Gastrocnemius medialis (tissue), 4 donors: ENCODE measurements at regions not wholly inside any gene's neighbourhood (a gene's known extent, or its start where the extent isn't known, plus 50 kb on each side); places are given as distances from the start of the nearest gene placed in this dataset.

ENCODE experiments used
- ATAC-seq, 2 donors: fragments of 150-250 bp; one replicate each; pipeline ENCODE4 v1.9.1; 2016
- DNase-seq, 2 donors: peaks; one replicate each; pipeline ENCODE4 v3.0.0-alpha.2; 2019
- H3K27ac ChIP-seq, 4 donors: fragments of 200-600 bp; sonication (generic); 1 replicate in 1 of 4; 2 replicates in 3 of 4; pipeline ENCODE4 v1.5.1; 2016 to 2018; ENCODE audit warnings: mild to moderate bottlenecking in 2 of 4, moderate library complexity in 1 of 4
- H3K27me3 ChIP-seq, 3 donors: fragments of 200-600 bp; sonication (generic) in 2 of 3; 1 replicate in 1 of 3; 2 replicates in 2 of 3; pipeline versions ENCODE4 v1.5.1 to v1.6.0; 2016 to 2019; ENCODE audit warnings: mild to moderate bottlenecking in 1 of 3, moderate library complexity in 1 of 3
- H3K36me3 ChIP-seq, 2 donors: fragments of 200-600 bp; sonication (generic) in 1 of 2; one replicate each; pipeline ENCODE4 v1.5.1; 2017 to 2018
- H3K4me1 ChIP-seq, 2 donors: fragments of 200-600 bp; sonication (generic) in 1 of 2; one replicate each; pipeline ENCODE4 v1.5.1; 2016 to 2017; ENCODE audit warnings: mild to moderate bottlenecking in 2 of 2
- H3K4me3 ChIP-seq, 4 donors: fragments of 200-600 bp; sonication (generic) in 3 of 4; 1 replicate in 1 of 4; 2 replicates in 3 of 4; pipeline ENCODE4 v1.5.1; 2016 to 2019; ENCODE audit warnings: mild to moderate bottlenecking in 2 of 4
- H3K9me3 ChIP-seq, 3 donors: fragments of 200-600 bp; sonication (generic) in 2 of 3; 1 replicate in 1 of 3; 2 replicates in 2 of 3; pipeline ENCODE4 v1.5.1; 2016 to 2019
- POLR2A ChIP-seq, 2 donors: fragments of 450-650 bp; IDR thresholded peaks; one replicate each; pipeline ENCODE4 v1.6.1; 2017; ENCODE audit warnings: antibody characterized with exemption in 2 of 2, mild to moderate bottlenecking in 2 of 2, moderate library complexity in 2 of 2
- in situ Hi-C, 4 donors: fragments of 200-750 bp; cut with MboI; loops; one replicate each; pipeline versions ENCODE4 v1.15.0 to v1.8.0; 2017; ENCODE audit warnings: low sequenced_read_pairs in 4 of 4
- intact Hi-C: fragments of 100-400 bp; cut with DNase I; formaldehyde crosslinking; loops from one replicate; pipeline ENCODE4 v1.15.1; 2023; ENCODE audit warnings: low total_unique reads
- TF ChIP-seq, protein P1 (sequence below), 5 experiments: fragments of 450-650 bp in 3 of 5; fragments of 200-600 bp in 2 of 5; sonication (generic) in 2 of 5; IDR thresholded peaks in 4 of 5; conservative IDR thresholded peaks in 1 of 5; 1 replicate in 4 of 5; 2 replicates in 1 of 5; pipeline ENCODE4 v1.5.1; 2016 to 2019; ENCODE audit warnings: antibody characterized with exemption in 5 of 5, mild to moderate bottlenecking in 3 of 5, moderate library complexity in 3 of 5

DNA sequence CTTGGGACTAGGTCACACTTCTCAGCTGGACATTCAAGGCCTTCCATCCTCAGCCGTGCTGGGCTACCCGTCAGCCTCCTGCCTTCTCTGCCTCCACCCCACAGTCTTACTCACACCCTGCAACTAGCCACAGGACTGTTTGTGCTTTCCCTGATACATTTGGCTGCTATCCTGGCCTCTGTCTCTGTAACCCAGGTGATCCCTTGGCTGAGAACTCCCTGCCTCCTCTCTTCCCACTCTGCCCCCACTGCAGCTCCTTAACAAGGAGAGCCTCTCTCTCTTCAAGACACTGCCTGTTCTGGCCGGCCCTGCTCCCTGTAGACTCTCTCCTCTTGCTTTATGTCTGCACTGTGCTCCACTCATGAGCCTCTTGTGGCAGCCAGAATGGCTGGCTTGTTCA lies 120.6 kb downstream of the MSX2 start:
- intact Hi-C loops (loop anchor here (5.0 to 10.0 kb wide), 2 partner anchors 67 to 630 kb away; partner anchors contain the start of gene SFXN1), in situ Hi-C loops (no loop called here)
- no peaks in the 10 kb centered on the region for H3K4me1 ChIP-seq
- no peak for TF ChIP-seq POLR2A (IDR thresholded peaks at IDR 0.05)
- TF ChIP-seq, protein P1, sequence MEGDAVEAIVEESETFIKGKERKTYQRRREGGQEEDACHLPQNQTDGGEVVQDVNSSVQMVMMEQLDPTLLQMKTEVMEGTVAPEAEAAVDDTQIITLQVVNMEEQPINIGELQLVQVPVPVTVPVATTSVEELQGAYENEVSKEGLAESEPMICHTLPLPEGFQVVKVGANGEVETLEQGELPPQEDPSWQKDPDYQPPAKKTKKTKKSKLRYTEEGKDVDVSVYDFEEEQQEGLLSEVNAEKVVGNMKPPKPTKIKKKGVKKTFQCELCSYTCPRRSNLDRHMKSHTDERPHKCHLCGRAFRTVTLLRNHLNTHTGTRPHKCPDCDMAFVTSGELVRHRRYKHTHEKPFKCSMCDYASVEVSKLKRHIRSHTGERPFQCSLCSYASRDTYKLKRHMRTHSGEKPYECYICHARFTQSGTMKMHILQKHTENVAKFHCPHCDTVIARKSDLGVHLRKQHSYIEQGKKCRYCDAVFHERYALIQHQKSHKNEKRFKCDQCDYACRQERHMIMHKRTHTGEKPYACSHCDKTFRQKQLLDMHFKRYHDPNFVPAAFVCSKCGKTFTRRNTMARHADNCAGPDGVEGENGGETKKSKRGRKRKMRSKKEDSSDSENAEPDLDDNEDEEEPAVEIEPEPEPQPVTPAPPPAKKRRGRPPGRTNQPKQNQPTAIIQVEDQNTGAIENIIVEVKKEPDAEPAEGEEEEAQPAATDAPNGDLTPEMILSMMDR (IDR thresholded peaks at IDR 0.05 in 4 of 5, conservative IDR thresholded peaks at IDR 0.05 in 1 of 5), result no peak
- H3K36me3 ChIP-seq, result no peaks in the 10 kb centered on the region
- ATAC-seq (peak; percentile 21 to 36), DNase-seq (peak; percentile 4 to 25)
- H3K27me3 ChIP-seq, result no peaks in the 10 kb centered on the region
- no peak overlapping the region for H3K27ac ChIP-seq
- no peak overlapping the region for H3K4me3 ChIP-seq
- no peaks in the 10 kb centered on the region for H3K9me3 ChIP-seq

- TF ChIP-seq POLR2A (IDR thresholded peaks at IDR 0.05), result no peak
- TF ChIP-seq, protein P1 (IDR thresholded peaks at IDR 0.05 in 4 of 5, conservative IDR thresholded peaks at IDR 0.05 in 1 of 5), result no peak
- in situ Hi-C loops, result no loop called here
Observed at GRCh38 chr5:174843263-174844250, 119.2 kb downstream of the MSX2 start.

GRCh38 chr5:174840435-174840834 lies 116.1 kb downstream of the MSX2 start:
- DNase-seq (no peak), ATAC-seq (no peak)
- no peaks in the 10 kb centered on the region for H3K9me3 ChIP-seq
- TF ChIP-seq, protein P1 (IDR thresholded peaks at IDR 0.05 in 4 of 5, conservative IDR thresholded peaks at IDR 0.05 in 1 of 5), result no peak
- TF ChIP-seq POLR2A (IDR thresholded peaks at IDR 0.05), result no peak
- intact Hi-C loops, result loop anchor here (5.0 to 10.0 kb wide), 2 partner anchors 72 to 634 kb away; partner anchors contain the start of gene SFXN1
- H3K27me3 ChIP-seq, result no peaks in the 10 kb centered on the region
- no peak overlapping the region for H3K4me3 ChIP-seq
- H3K4me1 ChIP-seq, result no peaks in the 10 kb centered on the region
- in situ Hi-C loops, result no loop called here
- no peak overlapping the region for H3K27ac ChIP-seq
- no peaks in the 10 kb centered on the region for H3K36me3 ChIP-seq

More at GRCh38 chr5:174843263-174844250, 119.2 kb downstream of the MSX2 start:
- DNase-seq (no peak), ATAC-seq (peak in 1 of 2 donors; percentile 57)
- intact Hi-C loops, result loop anchor here (5.0 to 10.0 kb wide), 2 partner anchors 69 to 631 kb away; partner anchors contain the start of gene SFXN1
- no peaks in the 10 kb centered on the region for H3K4me1 ChIP-seq
- H3K9me3 ChIP-seq, result no peaks in the 10 kb centered on the region
- no peaks in the 10 kb centered on the region for H3K36me3 ChIP-seq
- H3K27ac ChIP-seq, result peak overlapping the region in 2 of 4 donors; percentile 10 to 31
- no peak overlapping the region for H3K4me3 ChIP-seq
- no peaks in the 10 kb centered on the region for H3K27me3 ChIP-seq

GRCh38 chr5:174839196-174839595 lies 114.8 kb downstream of the MSX2 start:
- DNase-seq (no peak), ATAC-seq (no peak)
- intact Hi-C loops, result no loop called here
- Histone ChIP-seq H3K4me3 (no peak overlapping the region), H3K27me3 (no peaks in the 10 kb centered on the region), H3K36me3 (no peaks in the 10 kb centered on the region), H3K27ac (no peak overlapping the region), H3K9me3 (no peaks in the 10 kb centered on the region), H3K4me1 (no peaks in the 10 kb centered on the region)
- TF ChIP-seq POLR2A (IDR thresholded peaks at IDR 0.05), result no peak
- TF ChIP-seq, protein P1 (IDR thresholded peaks at IDR 0.05 in 4 of 5, conservative IDR thresholded peaks at IDR 0.05 in 1 of 5), result no peak
- in situ Hi-C loops, result no loop called here
